ENCODE measurements at regions not wholly inside any gene's neighbourhood (a gene's known extent, or its start where the extent isn't known, plus 50 kb on each side); places are given as distances from the start of the nearest gene placed in this dataset.
A peak's percentile ranks its signal among the peaks of the same experiment; 100 is the strongest.

- no peak for DNase-seq (ENCODE audit: low read depth in 4 of 4, low spot score in 2 of 4)
Observed at GRCh38 chr6:148137652-148138051, 205.0 kb upstream of the SASH1 start.

GRCh38 chr6:148138573-148138972 is 204.1 kb upstream of the SASH1 start:
- DNase-seq (ENCODE audit: low read depth in 4 of 4, low spot score in 2 of 4): no peak

GRCh38 chr6:148140772-148141557 is 201.7 kb upstream of the SASH1 start:
- no peak for DNase-seq (ENCODE audit: low read depth in 4 of 4, low spot score in 2 of 4)

GRCh38 chr6:148142821-148143220 is 199.8 kb upstream of the SASH1 start:
- DNase-seq (ENCODE audit: low read depth in 4 of 4, low spot score in 2 of 4): no peak

- DNase-seq (ENCODE audit: low read depth in 4 of 4, low spot score in 2 of 4): no peak
Observed at GRCh38 chr6:148143771-148144170, 198.9 kb upstream of the SASH1 start.

- peak in 2 of 4 donors; percentile 37 to 66 for DNase-seq (ENCODE audit: low read depth in 4 of 4, low spot score in 2 of 4)
Observed at GRCh38 chr6:148144917-148145521, 197.6 kb upstream of the SASH1 start.

- DNase-seq (ENCODE audit: low read depth in 4 of 4, low spot score in 2 of 4): no peak
Observed at GRCh38 chr6:148146717-148147462, 195.7 kb upstream of the SASH1 start.

GRCh38 chr6:148147463-148147830 is 195.2 kb upstream of the SASH1 start:
- no peak for DNase-seq (ENCODE audit: low read depth in 4 of 4, low spot score in 2 of 4)

GRCh38 chr6:148151896-148152643 is 190.6 kb upstream of the SASH1 start:
- DNase-seq (ENCODE audit: low read depth in 4 of 4, low spot score in 2 of 4): no peak

GRCh38 chr6:148154668-148155067 is 188.0 kb upstream of the SASH1 start:
- no peak for DNase-seq (ENCODE audit: low read depth in 4 of 4, low spot score in 2 of 4)

- no peak for DNase-seq (ENCODE audit: low read depth in 4 of 4, low spot score in 2 of 4)
Observed at GRCh38 chr6:148155293-148155692, 187.3 kb upstream of the SASH1 start.

GRCh38 chr6:148157841-148158240 is 184.8 kb upstream of the SASH1 start:
- DNase-seq (ENCODE audit: low read depth in 4 of 4, low spot score in 2 of 4): no peak

GRCh38 chr6:148164645-148165044 is 178.0 kb upstream of the SASH1 start:
- no peak for DNase-seq (ENCODE audit: low read depth in 4 of 4, low spot score in 2 of 4)

- peak in 2 of 4 donors; percentile 30 to 54 for DNase-seq (ENCODE audit: low read depth in 4 of 4, low spot score in 2 of 4)
Observed at GRCh38 chr6:148166339-148166968, 176.2 kb upstream of the SASH1 start.

- DNase-seq (ENCODE audit: low read depth in 4 of 4, low spot score in 2 of 4): no peak
Observed at GRCh38 chr6:148169706-148170105, 172.9 kb upstream of the SASH1 start.

GRCh38 chr6:148170286-148170685 is 172.4 kb upstream of the SASH1 start:
- no peak for DNase-seq (ENCODE audit: low read depth in 4 of 4, low spot score in 2 of 4)

GRCh38 chr6:148173548-148173947 is 169.1 kb upstream of the SASH1 start:
- no peak for DNase-seq (ENCODE audit: low read depth in 4 of 4, low spot score in 2 of 4)

- no peak for DNase-seq (ENCODE audit: low read depth in 4 of 4, low spot score in 2 of 4)
Observed at GRCh38 chr6:148175550-148176188, 167.0 kb upstream of the SASH1 start.

GRCh38 chr6:148177589-148178233 is 164.9 kb upstream of the SASH1 start:
- DNase-seq (ENCODE audit: low read depth in 4 of 4, low spot score in 2 of 4): no peak

- DNase-seq (ENCODE audit: low read depth in 4 of 4, low spot score in 2 of 4): no peak
Observed at GRCh38 chr6:148179786-148180185, 162.9 kb upstream of the SASH1 start.

Measured in left renal cortex interstitium (tissue), 4 donors.